ENCODE measurements at regions not wholly inside any gene's neighbourhood (a gene's known extent, or its start where the extent isn't known, plus 50 kb on each side); places are given as distances from the start of the nearest gene placed in this dataset.

DNA sequence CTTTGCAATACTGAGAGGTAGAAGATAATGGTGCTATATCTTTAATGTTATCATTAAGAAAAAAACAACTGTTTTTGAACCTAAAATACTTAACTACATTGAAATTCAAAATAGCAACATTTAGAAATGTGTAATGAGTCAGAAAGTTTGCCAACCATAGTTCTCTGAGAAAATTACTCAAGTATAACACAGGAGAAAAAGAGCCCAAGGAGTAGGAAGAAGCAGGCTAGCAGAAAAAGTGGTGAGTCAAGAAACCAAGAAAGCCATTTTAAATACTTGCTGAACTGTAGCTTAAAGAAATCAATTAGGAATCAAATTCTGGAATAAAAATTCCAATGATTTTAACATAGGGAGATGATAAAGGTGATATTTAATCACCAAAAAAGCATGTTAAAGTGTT, 181.0 kb upstream of the RSPO3 start:
- TF ChIP-seq POLR2A (IDR thresholded peaks at IDR 0.05): no peak
- TF ChIP-seq, protein P1, sequence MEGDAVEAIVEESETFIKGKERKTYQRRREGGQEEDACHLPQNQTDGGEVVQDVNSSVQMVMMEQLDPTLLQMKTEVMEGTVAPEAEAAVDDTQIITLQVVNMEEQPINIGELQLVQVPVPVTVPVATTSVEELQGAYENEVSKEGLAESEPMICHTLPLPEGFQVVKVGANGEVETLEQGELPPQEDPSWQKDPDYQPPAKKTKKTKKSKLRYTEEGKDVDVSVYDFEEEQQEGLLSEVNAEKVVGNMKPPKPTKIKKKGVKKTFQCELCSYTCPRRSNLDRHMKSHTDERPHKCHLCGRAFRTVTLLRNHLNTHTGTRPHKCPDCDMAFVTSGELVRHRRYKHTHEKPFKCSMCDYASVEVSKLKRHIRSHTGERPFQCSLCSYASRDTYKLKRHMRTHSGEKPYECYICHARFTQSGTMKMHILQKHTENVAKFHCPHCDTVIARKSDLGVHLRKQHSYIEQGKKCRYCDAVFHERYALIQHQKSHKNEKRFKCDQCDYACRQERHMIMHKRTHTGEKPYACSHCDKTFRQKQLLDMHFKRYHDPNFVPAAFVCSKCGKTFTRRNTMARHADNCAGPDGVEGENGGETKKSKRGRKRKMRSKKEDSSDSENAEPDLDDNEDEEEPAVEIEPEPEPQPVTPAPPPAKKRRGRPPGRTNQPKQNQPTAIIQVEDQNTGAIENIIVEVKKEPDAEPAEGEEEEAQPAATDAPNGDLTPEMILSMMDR (IDR thresholded peaks at IDR 0.05): no peak

Data from body of pancreas (tissue), 4 donors.